Activated naive CD8-positive, alpha-beta T cell (primary cell): ENCODE measurements at regions not wholly inside any gene's neighbourhood (a gene's known extent, or its start where the extent isn't known, plus 50 kb on each side); places are given as distances from the start of the nearest gene placed in this dataset.
"Not testable (repeated sequence)": the region's sequence is repeated elsewhere in the genome, so short reads cannot be mapped to it uniquely, and the experiment has no call there.

Experiments
- H3K27ac Mint-ChIP-seq: one replicate; pipeline ENCODE4 v1.8.0; 2021; ENCODE audit warnings: mixed read lengths
- H3K27me3 Mint-ChIP-seq: one replicate; pipeline ENCODE4 v1.8.0; 2021; ENCODE audit warnings: mixed read lengths
- H3K36me3 Mint-ChIP-seq: one replicate; pipeline ENCODE4 v1.8.0; 2021; ENCODE audit warnings: mixed read lengths
- H3K4me1 Mint-ChIP-seq: one replicate; pipeline ENCODE4 v1.8.0; 2021; ENCODE audit warnings: low read depth, mixed read lengths
- H3K4me3 Mint-ChIP-seq: one replicate; pipeline ENCODE4 v1.8.0; 2021; ENCODE audit warnings: mild to moderate bottlenecking, mixed read lengths
- H3K9me3 Mint-ChIP-seq: one replicate; pipeline ENCODE4 v1.8.0; 2021; ENCODE audit warnings: low read depth, mixed read lengths

GRCh38 chr20:56689318-56689717 is 60.2 kb downstream of the TFAP2C start:
- H3K4me3 Mint-ChIP-seq = no peak overlapping the region
- H3K36me3 Mint-ChIP-seq = no peaks in the 10 kb centered on the region
- H3K4me1 Mint-ChIP-seq = no peaks in the 10 kb centered on the region
- H3K27me3 Mint-ChIP-seq = peaks cover 2% of the 10 kb centered on the region
- H3K27ac Mint-ChIP-seq = no peak overlapping the region
- H3K9me3 Mint-ChIP-seq = no peaks in the 10 kb centered on the region

- no peaks in the 10 kb centered on the region for H3K36me3 Mint-ChIP-seq
- peaks cover 2% of the 10 kb centered on the region for H3K27me3 Mint-ChIP-seq
- H3K4me1 Mint-ChIP-seq = no peaks in the 10 kb centered on the region
Measured at GRCh38 chr20:56689852-56690485, 60.9 kb downstream of the TFAP2C start.

GRCh38 chr20:56690531-56691175 is 61.5 kb downstream of the TFAP2C start:
- peaks cover 2% of the 10 kb centered on the region for H3K27me3 Mint-ChIP-seq
- H3K9me3 Mint-ChIP-seq = no peaks in the 10 kb centered on the region
- no peaks in the 10 kb centered on the region for H3K4me1 Mint-ChIP-seq
- no peaks in the 10 kb centered on the region for H3K36me3 Mint-ChIP-seq
- no peak overlapping the region for H3K27ac Mint-ChIP-seq
- no peak overlapping the region for H3K4me3 Mint-ChIP-seq

More at GRCh38 chr20:56689852-56690485, 60.9 kb downstream of the TFAP2C start:
- Mint-ChIP-seq H3K27ac (no peak overlapping the region), H3K4me3 (no peak overlapping the region), H3K9me3 (no peaks in the 10 kb centered on the region)

- Mint-ChIP-seq H3K27ac (no peak overlapping the region), H3K36me3 (no peaks in the 10 kb centered on the region), H3K27me3 (peaks cover under 1% of the 10 kb centered on the region), H3K4me3 (no peak overlapping the region), H3K4me1 (no peaks in the 10 kb centered on the region), H3K9me3 (no peaks in the 10 kb centered on the region)
Measured at GRCh38 chr20:56691325-56691998, 62.4 kb downstream of the TFAP2C start.

- H3K27me3 Mint-ChIP-seq = no peaks in the 10 kb centered on the region
- no peaks in the 10 kb centered on the region for H3K4me1 Mint-ChIP-seq
- H3K36me3 Mint-ChIP-seq = no peaks in the 10 kb centered on the region
- no peaks in the 10 kb centered on the region for H3K9me3 Mint-ChIP-seq
- H3K27ac Mint-ChIP-seq = no peak overlapping the region
- H3K4me3 Mint-ChIP-seq = no peak overlapping the region
Measured at GRCh38 chr20:56693217-56693616, 64.1 kb downstream of the TFAP2C start.

- Mint-ChIP-seq H3K27ac (no peak overlapping the region), H3K9me3 (no peaks in the 10 kb centered on the region), H3K27me3 (no peaks in the 10 kb centered on the region), H3K36me3 (no peaks in the 10 kb centered on the region), H3K4me3 (no peak overlapping the region), H3K4me1 (no peaks in the 10 kb centered on the region)
Measured at GRCh38 chr20:56697476-56697875, 68.4 kb downstream of the TFAP2C start.

GRCh38 chr20:56698297-56698696 is 69.2 kb downstream of the TFAP2C start:
- no peak overlapping the region for H3K27ac Mint-ChIP-seq
- H3K9me3 Mint-ChIP-seq = no peaks in the 10 kb centered on the region
- H3K4me3 Mint-ChIP-seq = no peak overlapping the region
- no peaks in the 10 kb centered on the region for H3K36me3 Mint-ChIP-seq
- H3K4me1 Mint-ChIP-seq = no peaks in the 10 kb centered on the region
- no peaks in the 10 kb centered on the region for H3K27me3 Mint-ChIP-seq

GRCh38 chr20:56698749-56699148 is 69.6 kb downstream of the TFAP2C start:
- H3K27ac Mint-ChIP-seq = no peak overlapping the region
- H3K4me1 Mint-ChIP-seq = no peaks in the 10 kb centered on the region
- no peak overlapping the region for H3K4me3 Mint-ChIP-seq
- no peaks in the 10 kb centered on the region for H3K9me3 Mint-ChIP-seq
- H3K36me3 Mint-ChIP-seq = no peaks in the 10 kb centered on the region
- H3K27me3 Mint-ChIP-seq = no peaks in the 10 kb centered on the region

- H3K4me1 Mint-ChIP-seq = no peaks in the 10 kb centered on the region
- no peaks in the 10 kb centered on the region for H3K9me3 Mint-ChIP-seq
- H3K36me3 Mint-ChIP-seq = no peaks in the 10 kb centered on the region
- H3K27ac Mint-ChIP-seq = no peak overlapping the region
- H3K27me3 Mint-ChIP-seq = peaks cover 5% of the 10 kb centered on the region
- no peak overlapping the region for H3K4me3 Mint-ChIP-seq
Measured at GRCh38 chr20:56702931-56703840, 74.1 kb downstream of the TFAP2C start.

- Mint-ChIP-seq H3K27ac (no peak overlapping the region), H3K4me1 (no peaks in the 10 kb centered on the region), H3K27me3 (peaks cover 12% of the 10 kb centered on the region)
Measured at GRCh38 chr20:56706867-56707360, 77.8 kb downstream of the TFAP2C start.

GRCh38 chr20:56708991-56709390 is 79.9 kb downstream of the TFAP2C start:
- H3K27me3 Mint-ChIP-seq = peaks cover 12% of the 10 kb centered on the region
- no peak overlapping the region for H3K4me3 Mint-ChIP-seq
- H3K27ac Mint-ChIP-seq = no peak overlapping the region
- no peaks in the 10 kb centered on the region for H3K9me3 Mint-ChIP-seq
- H3K4me1 Mint-ChIP-seq = no peaks in the 10 kb centered on the region
- no peaks in the 10 kb centered on the region for H3K36me3 Mint-ChIP-seq

More at GRCh38 chr20:56706867-56707360, 77.8 kb downstream of the TFAP2C start:
- Mint-ChIP-seq H3K9me3 (no peaks in the 10 kb centered on the region), H3K4me3 (no peak overlapping the region), H3K36me3 (no peaks in the 10 kb centered on the region)

GRCh38 chr20:56710125-56710524 is 81.0 kb downstream of the TFAP2C start:
- Mint-ChIP-seq H3K27ac (no peak overlapping the region), H3K4me1 (no peaks in the 10 kb centered on the region), H3K4me3 (no peak overlapping the region), H3K9me3 (no peaks in the 10 kb centered on the region), H3K27me3 (peaks cover 9% of the 10 kb centered on the region), H3K36me3 (no peaks in the 10 kb centered on the region)

- H3K27me3 Mint-ChIP-seq = not testable (repeated sequence)
Measured at GRCh38 chr20:56710577-56710976, 81.5 kb downstream of the TFAP2C start.

GRCh38 chr20:56711018-56711417 is 81.9 kb downstream of the TFAP2C start:
- no peaks in the 10 kb centered on the region for H3K4me1 Mint-ChIP-seq
- no peaks in the 10 kb centered on the region for H3K36me3 Mint-ChIP-seq
- H3K27ac Mint-ChIP-seq = no peak overlapping the region
- H3K9me3 Mint-ChIP-seq = no peaks in the 10 kb centered on the region
- H3K27me3 Mint-ChIP-seq = peaks cover 7% of the 10 kb centered on the region
- no peak overlapping the region for H3K4me3 Mint-ChIP-seq

More at GRCh38 chr20:56710577-56710976, 81.5 kb downstream of the TFAP2C start:
- H3K4me1 Mint-ChIP-seq, H3K27ac Mint-ChIP-seq, H3K36me3 Mint-ChIP-seq, H3K4me3 Mint-ChIP-seq, H3K9me3 Mint-ChIP-seq: not testable (repeated sequence)
